ENCODE measurements at regions not wholly inside any gene's neighbourhood (a gene's known extent, or its start where the extent isn't known, plus 50 kb on each side); places are given as distances from the start of the nearest gene placed in this dataset.
A peak's percentile ranks its signal among the peaks of the same experiment; 100 is the strongest.
"Not testable (repeated sequence)": the region's sequence is repeated elsewhere in the genome, so short reads cannot be mapped to it uniquely, and the experiment has no call there.

DNA sequence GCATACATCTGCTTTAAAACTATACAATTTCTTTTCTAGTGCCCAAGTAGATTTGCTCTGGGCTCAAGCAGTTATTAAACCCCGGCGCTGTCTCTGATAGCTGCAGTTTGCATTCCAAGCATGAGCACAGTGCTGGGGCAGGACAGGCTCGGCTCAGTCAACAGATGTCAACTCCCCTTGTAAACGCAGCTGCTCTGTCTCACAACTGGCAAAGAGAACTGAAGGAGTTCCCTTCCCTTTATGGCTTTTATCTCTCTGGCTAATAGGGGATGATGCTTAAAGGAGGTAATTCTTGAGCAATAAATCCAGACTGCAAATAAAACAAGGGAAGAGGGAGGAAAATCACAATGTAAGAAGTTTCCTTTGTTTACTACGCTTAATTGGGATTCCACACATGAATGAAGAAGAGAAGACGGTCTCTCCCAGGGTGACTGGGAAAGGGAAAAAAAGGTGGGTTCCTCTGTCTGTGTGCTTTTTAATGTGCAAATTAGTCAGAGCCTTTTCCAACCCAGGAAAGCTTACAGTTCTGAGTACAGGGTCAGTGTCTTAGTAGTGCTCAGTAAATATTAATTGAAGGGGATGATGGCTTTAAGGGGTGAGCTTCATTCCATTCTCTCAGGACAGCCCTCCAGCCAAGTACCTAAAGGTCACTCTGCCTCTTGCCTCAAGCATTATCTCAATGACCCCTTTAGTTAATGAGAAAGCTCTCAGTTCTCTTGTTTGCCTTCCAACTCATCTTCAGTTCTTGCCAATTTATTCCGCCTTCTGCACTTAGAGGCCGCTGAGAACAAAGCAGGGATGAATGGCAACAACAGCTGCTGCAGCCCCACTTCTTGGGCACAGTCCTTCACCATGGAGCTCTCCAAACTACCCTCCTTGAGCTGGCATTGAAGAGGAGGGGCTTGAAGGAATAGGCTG is 155.7 kb upstream of the JADE1 start:
- DNase-seq (peak; percentile 46 to 47), ATAC-seq (peak; percentile 84 to 95 (median 92))
- no peak overlapping the region for H3K4me3 ChIP-seq
- intact Hi-C loops (cut with DNase I), result loop anchor here in 1 of 10 donors (2.0 kb wide), 1 partner anchor 17 kb away; no protein-coding TSS in a partner anchor
- H3K36me3 ChIP-seq, result no peaks in the 10 kb centered on the region
- H3K27me3 ChIP-seq, result no peaks in the 10 kb centered on the region
- H3K9me3 ChIP-seq, result peaks cover 0 to 9% (median 0%) of the 10 kb centered on the region in 11 donors
- no peak for TF ChIP-seq CTCF (IDR thresholded peaks at IDR 0.05)
- H3K27ac ChIP-seq, result peak overlapping the region; percentile 13 to 63 (median 48)
- peaks cover 0 to 49% (median 16%) of the 10 kb centered on the region in 9 donors for H3K4me1 ChIP-seq
- 35 to 36% methylated on average over 8 of the region's 8 CpGs for WGBS, 2 donors

GRCh38 chr4:128649575-128650205 is 159.8 kb upstream of the JADE1 start:
- H3K27ac ChIP-seq, result no peak overlapping the region
- no peak for DNase-seq
- no peak for TF ChIP-seq CTCF (IDR thresholded peaks at IDR 0.05)
- intact Hi-C loops (cut with DNase I), result no loop called here
- H3K36me3 ChIP-seq, result no peaks in the 10 kb centered on the region
- H3K4me3 ChIP-seq, result no peak overlapping the region
- H3K27me3 ChIP-seq, result no peaks in the 10 kb centered on the region
- peaks cover 0 to 6% (median 0%) of the 10 kb centered on the region in 11 donors for H3K9me3 ChIP-seq
- peaks cover 0 to 20% (median 10%) of the 10 kb centered on the region in 9 donors for H3K4me1 ChIP-seq
- peak in 1 of 8 donors; percentile 16 for ATAC-seq
- WGBS, 2 donors, result 45 to 55% methylated on average over 1 of the region's 1 CpG

DNA sequence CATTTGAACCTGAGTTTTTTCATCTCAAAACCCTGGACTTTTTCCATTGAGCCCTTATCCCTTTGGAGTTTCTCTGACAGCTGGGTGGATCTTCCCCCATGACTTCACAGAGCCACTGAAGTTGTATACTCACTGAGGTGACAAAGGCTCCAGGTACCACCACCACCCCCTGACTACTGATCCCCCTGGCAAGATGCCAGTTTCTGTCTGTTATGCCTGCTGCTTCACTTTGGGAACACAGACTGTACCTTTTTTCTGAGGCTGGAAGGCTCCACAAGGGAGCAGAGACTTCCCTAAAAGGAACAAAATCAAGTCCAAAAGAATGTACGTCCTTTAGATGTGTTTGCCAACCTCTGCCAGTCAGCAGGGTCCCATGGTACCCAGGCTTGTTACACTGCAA is 160.3 kb upstream of the JADE1 start:
- WGBS, 2 donors, result 75 to 81% methylated on average over 1 of the region's 1 CpG
- peaks cover 0 to 15% (median 6%) of the 10 kb centered on the region in 9 donors for H3K4me1 ChIP-seq
- intact Hi-C loops (cut with DNase I), result no loop called here
- ATAC-seq (no peak), DNase-seq (no peak)
- no peak overlapping the region for H3K4me3 ChIP-seq
- no peaks in the 10 kb centered on the region for H3K27me3 ChIP-seq
- no peak for TF ChIP-seq CTCF (IDR thresholded peaks at IDR 0.05)
- no peak overlapping the region for H3K27ac ChIP-seq
- H3K36me3 ChIP-seq, result no peaks in the 10 kb centered on the region
- H3K9me3 ChIP-seq, result peaks cover 0 to under 1% (median 0%) of the 10 kb centered on the region in 11 donors

- Histone ChIP-seq H3K27me3 (no peaks in the 10 kb centered on the region), H3K36me3 (no peaks in the 10 kb centered on the region), H3K27ac (no peak overlapping the region), H3K9me3 (no peaks in the 10 kb centered on the region), H3K4me3 (no peak overlapping the region), H3K4me1 (peaks cover 0 to 4% (median 0%) of the 10 kb centered on the region in 9 donors)
- intact Hi-C loops (cut with DNase I), result no loop called here
- no peak for TF ChIP-seq CTCF (IDR thresholded peaks at IDR 0.05)
- DNase-seq (no peak), ATAC-seq (no peak)
- 95 to 100% methylated on average over 1 of the region's 1 CpG for WGBS, 2 donors
These were observed 161.5 kb upstream of the JADE1 start for GRCh38 chr4:128648021-128648420.

DNA sequence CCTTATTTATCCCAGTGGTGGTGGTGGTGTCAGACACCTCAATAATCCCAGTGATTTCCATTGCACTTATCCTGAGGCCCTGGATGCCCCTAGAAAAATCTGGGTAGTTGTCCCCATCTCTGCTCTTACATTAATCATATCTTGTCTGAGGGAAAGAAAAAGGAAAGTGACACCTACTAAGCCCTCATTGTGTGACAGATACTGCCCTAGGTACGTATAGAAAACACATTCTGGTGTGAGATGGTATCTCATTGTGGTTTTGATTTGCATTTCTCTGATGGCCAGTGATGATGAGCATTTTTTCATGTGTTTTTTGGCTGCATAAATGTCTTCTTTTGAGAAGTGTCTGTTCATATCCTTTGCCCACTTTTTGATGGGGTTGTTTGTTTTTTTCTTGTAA is 162.6 kb upstream of the JADE1 start:
- intact Hi-C loops (cut with DNase I); H3K36me3 ChIP-seq; H3K4me1 ChIP-seq; H3K27ac ChIP-seq; DNase-seq; H3K27me3 ChIP-seq; ATAC-seq; H3K9me3 ChIP-seq; H3K4me3 ChIP-seq: not testable (repeated sequence)
- WGBS, 2 donors, result 75 to 78% methylated on average over 1 of the region's 1 CpG

DNA sequence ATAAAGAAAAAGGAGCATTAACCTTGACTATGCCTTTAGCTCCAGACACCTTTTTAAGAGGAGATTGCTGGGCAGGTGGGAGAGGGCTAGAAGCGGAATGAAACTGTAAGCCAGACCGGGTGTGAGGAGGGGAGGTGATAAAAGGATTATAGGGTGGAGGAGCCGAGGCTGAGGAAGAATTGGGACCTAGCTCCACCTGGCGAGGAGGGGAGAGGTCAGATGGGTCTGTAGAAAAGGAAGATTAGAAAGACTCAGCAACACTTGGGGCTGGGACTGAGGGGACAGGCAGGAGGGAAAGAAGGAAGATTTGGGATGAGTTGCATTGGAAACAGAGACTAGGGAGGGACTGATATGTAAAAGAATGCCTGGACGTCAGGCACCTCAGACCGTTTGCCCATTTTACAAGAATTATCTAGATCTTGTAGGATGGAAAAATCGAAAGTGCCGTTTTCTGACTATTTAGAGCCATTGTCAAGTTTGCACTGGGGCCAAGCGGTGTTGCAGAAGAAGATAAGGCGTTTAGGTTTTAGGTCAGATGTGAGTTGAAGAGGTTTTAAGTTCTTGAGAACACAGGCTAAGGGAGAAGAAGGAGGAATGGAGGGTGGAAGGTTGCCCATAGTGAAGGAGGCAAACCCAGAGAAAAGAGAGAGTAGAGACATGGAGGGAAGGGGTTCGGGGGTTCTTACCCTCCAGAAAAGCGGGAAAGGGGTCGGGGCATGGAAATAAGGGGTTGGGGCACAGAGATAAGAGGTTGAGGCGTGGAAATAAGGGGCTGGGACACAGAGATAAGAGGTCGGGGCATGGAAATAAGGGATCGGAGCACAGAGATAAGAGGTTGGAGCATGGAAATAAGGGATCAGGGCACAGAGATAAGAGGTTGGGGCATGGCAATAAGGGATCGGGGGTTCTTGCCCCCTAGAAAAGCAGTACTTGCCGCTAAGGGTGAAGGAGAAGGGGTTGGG is 164.5 kb upstream of the JADE1 start:
- intact Hi-C loops (cut with DNase I); H3K4me3 ChIP-seq; DNase-seq; H3K4me1 ChIP-seq; H3K27me3 ChIP-seq; H3K9me3 ChIP-seq; H3K27ac ChIP-seq; H3K36me3 ChIP-seq; ATAC-seq: not testable (repeated sequence)
- 84 to 85% methylated on average over 18 of the region's 18 CpGs for WGBS, 2 donors

Data from heart right ventricle (tissue), 16 donors.